ENCODE measurements at regions not wholly inside any gene's neighbourhood (a gene's known extent, or its start where the extent isn't known, plus 50 kb on each side); places are given as distances from the start of the nearest gene placed in this dataset.

DNA sequence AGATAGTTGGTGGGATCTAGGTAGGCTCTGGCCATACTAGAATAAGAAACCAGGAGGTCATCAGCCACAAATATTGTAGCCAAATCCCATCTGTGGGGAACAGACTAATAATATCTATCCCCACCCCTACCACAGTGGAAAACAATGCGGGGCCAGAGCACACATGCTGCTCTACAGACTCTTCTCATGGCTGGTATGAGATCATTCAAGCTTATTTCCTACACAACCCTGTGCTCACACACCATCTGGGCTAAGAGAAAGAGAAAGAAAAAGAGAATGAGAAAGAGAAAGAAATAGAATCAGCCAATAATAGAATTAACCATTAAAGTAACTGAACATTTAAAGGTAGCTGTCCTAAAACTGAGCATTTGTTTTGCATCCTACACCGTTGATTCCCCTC is 1268.4 kb upstream of the SPRY2 start:
- no peak overlapping the region for H2BK120ac ChIP-seq (ENCODE audit: low read depth, low read length)
- no peaks in the 10 kb centered on the region for H3K9me1 ChIP-seq (ENCODE audit: insufficient read depth, low read length)
- peaks cover 7% of the 10 kb centered on the region; the same call in 1 of the 2 replicates for H3K9me3 ChIP-seq (ENCODE audit: control insufficient read depth, insufficient read depth, low read length)
- CTCF ChIA-PET, result no interaction called here
- H3K4me2 ChIP-seq (ENCODE audit: low read depth, low read length), result no peak overlapping the region
- H3K79me1 ChIP-seq (ENCODE audit: low read depth in 1 of 2, low read length in 2 of 2), result no peaks in the 10 kb centered on the region
- H2BK5ac ChIP-seq (ENCODE audit: low read depth, low read length, poor library complexity, severe bottlenecking), result no peak overlapping the region
- H3K4ac ChIP-seq (ENCODE audit: low read depth, low read length), result no peak overlapping the region
- H3K36me3 ChIP-seq (ENCODE audit: control insufficient read depth, insufficient read depth, low read length), result no peaks in the 10 kb centered on the region
- H2AK5ac ChIP-seq (ENCODE audit: low read depth, low read length), result no peak overlapping the region
- H3K18ac ChIP-seq (ENCODE audit: low read depth, low read length), result no peak overlapping the region
- no peak overlapping the region for H2BK15ac ChIP-seq (ENCODE audit: low read depth, low read length)
- no peak overlapping the region for H3K4me3 ChIP-seq (ENCODE audit: insufficient read depth, low read depth, low read length)
- POLR2A ChIA-PET (ENCODE audit: unreplicated experiment), result no interaction called here
- dilution Hi-C loops (cut with HindIII; ENCODE audit: low sequenced_read_pairs, unreplicated experiment), result no loop called here
- H4K20me1 ChIP-seq (ENCODE audit: insufficient read depth, low read length), result no peaks in the 10 kb centered on the region
- no peak overlapping the region for H3K56ac ChIP-seq (ENCODE audit: extremely low read depth, insufficient read depth, low read length)
- H3K14ac ChIP-seq (replicated peaks; ENCODE audit: low read depth, low read length), result no peak overlapping the region
- H3K27ac ChIP-seq (ENCODE audit: insufficient read depth, low read length), result no peak overlapping the region
- no peak overlapping the region for H3K9ac ChIP-seq (ENCODE audit: low read depth, low read length)
- H4K5ac ChIP-seq (ENCODE audit: low read depth, low read length), result no peak overlapping the region
- no peaks in the 10 kb centered on the region for H3K4me1 ChIP-seq (ENCODE audit: control insufficient read depth, insufficient read depth, low read length)
- no CpG with 5 or more reads among the region's 2 CpGs for WGBS, 2 experiments (ENCODE audit: extremely low coverage in 2 of 2, insufficient read length in 1 of 2)
- no peak for TF ChIP-seq RCOR1 (IDR thresholded peaks at IDR 0.05; ENCODE audit: insufficient replicate concordance, low read length)
- TF ChIP-seq, protein P1, sequence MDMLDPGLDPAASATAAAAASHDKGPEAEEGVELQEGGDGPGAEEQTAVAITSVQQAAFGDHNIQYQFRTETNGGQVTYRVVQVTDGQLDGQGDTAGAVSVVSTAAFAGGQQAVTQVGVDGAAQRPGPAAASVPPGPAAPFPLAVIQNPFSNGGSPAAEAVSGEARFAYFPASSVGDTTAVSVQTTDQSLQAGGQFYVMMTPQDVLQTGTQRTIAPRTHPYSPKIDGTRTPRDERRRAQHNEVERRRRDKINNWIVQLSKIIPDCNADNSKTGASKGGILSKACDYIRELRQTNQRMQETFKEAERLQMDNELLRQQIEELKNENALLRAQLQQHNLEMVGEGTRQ (IDR thresholded peaks at IDR 0.05; ENCODE audit: low read depth, low read length), result no peak
- no peak for TF ChIP-seq CHD1 (IDR thresholded peaks at IDR 0.05; ENCODE audit: low read depth, low read length)
- no peak for TF ChIP-seq BHLHE40 (IDR thresholded peaks at IDR 0.05; ENCODE audit: low read depth, low read length)
- TF ChIP-seq RAD21 (IDR thresholded peaks at IDR 0.05; ENCODE audit: low read length), result no peak
- TF ChIP-seq, protein P2, sequence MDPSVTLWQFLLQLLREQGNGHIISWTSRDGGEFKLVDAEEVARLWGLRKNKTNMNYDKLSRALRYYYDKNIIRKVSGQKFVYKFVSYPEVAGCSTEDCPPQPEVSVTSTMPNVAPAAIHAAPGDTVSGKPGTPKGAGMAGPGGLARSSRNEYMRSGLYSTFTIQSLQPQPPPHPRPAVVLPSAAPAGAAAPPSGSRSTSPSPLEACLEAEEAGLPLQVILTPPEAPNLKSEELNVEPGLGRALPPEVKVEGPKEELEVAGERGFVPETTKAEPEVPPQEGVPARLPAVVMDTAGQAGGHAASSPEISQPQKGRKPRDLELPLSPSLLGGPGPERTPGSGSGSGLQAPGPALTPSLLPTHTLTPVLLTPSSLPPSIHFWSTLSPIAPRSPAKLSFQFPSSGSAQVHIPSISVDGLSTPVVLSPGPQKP (IDR thresholded peaks at IDR 0.05; ENCODE audit: borderline replicate concordance, low read depth, low read length), result no peak
- TF ChIP-seq, protein P3, sequence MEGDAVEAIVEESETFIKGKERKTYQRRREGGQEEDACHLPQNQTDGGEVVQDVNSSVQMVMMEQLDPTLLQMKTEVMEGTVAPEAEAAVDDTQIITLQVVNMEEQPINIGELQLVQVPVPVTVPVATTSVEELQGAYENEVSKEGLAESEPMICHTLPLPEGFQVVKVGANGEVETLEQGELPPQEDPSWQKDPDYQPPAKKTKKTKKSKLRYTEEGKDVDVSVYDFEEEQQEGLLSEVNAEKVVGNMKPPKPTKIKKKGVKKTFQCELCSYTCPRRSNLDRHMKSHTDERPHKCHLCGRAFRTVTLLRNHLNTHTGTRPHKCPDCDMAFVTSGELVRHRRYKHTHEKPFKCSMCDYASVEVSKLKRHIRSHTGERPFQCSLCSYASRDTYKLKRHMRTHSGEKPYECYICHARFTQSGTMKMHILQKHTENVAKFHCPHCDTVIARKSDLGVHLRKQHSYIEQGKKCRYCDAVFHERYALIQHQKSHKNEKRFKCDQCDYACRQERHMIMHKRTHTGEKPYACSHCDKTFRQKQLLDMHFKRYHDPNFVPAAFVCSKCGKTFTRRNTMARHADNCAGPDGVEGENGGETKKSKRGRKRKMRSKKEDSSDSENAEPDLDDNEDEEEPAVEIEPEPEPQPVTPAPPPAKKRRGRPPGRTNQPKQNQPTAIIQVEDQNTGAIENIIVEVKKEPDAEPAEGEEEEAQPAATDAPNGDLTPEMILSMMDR (conservative IDR thresholded peaks at IDR 0.05; ENCODE audit: low read depth, low read length), result no peak
- TF ChIP-seq SMC3 (IDR thresholded peaks at IDR 0.05; ENCODE audit: low read depth, low read length), result no peak
- no peak for TF ChIP-seq RFX5 (IDR thresholded peaks at IDR 0.05; ENCODE audit: low read depth, low read length)
- no peak for TF ChIP-seq MAZ (IDR thresholded peaks at IDR 0.05; ENCODE audit: borderline replicate concordance, low read depth, low read length)
- TF ChIP-seq MAFK (IDR thresholded peaks at IDR 0.05; ENCODE audit: low read depth, low read length), result no peak
- TF ChIP-seq MXI1 (IDR thresholded peaks at IDR 0.05; ENCODE audit: borderline replicate concordance, low read depth, low read length), result no peak
- TF ChIP-seq CEBPB (IDR thresholded peaks at IDR 0.05; ENCODE audit: low read depth, low read length), result no peak
- no peak for TF ChIP-seq POLR2A (IDR thresholded peaks at IDR 0.05; ENCODE audit: low read depth, low read length)
- H2BK20ac ChIP-seq (ENCODE audit: low read depth, low read length), result no peak overlapping the region
- ATAC-seq (ENCODE audit: low read depth) (no peak), DNase-seq (no peak)
- no TSS peak for BruUV-seq (replicated peaks)
- H3K27me3 ChIP-seq (ENCODE audit: control insufficient read depth, insufficient read depth, low read length), result no peaks in the 10 kb centered on the region
- H2AK9ac ChIP-seq (replicated peaks; ENCODE audit: low read depth, low read length, poor library complexity), result no peak overlapping the region
- no peak overlapping the region for H4K8ac ChIP-seq (ENCODE audit: low read depth in 2 of 2, low read length in 2 of 2)
- H3K23ac ChIP-seq (ENCODE audit: low read depth, low read length), result no peak overlapping the region
- in situ Hi-C loops (cut with MboI; ENCODE audit: low sequenced_read_pairs), result no loop called here
- intact Hi-C loops (cut with micrococcal nuclease), result no loop called here
- no peak overlapping the region for H2AFZ ChIP-seq (replicated peaks; ENCODE audit: low read length, poor library complexity)
- H4K91ac ChIP-seq (ENCODE audit: insufficient read depth, low read depth, low read length), result no peak overlapping the region

All from IMR-90 (cell line).